ENCODE measurements at regions not wholly inside any gene's neighbourhood (a gene's known extent, or its start where the extent isn't known, plus 50 kb on each side); places are given as distances from the start of the nearest gene placed in this dataset.

- CTCF ChIA-PET = no interaction called here
- H3K4me1 ChIP-seq (ENCODE audit: control insufficient read depth in 1 of 2, insufficient read depth in 2 of 2, low read depth in 1 of 2, low read length in 1 of 2) = peaks cover 0 to 3% of the 10 kb centered on the region in 2 experiments; a peak in 1 of 4 replicates
Observed at GRCh38 chr20:63114006-63114692, 101.8 kb downstream of the YTHDF1 start.

GRCh38 chr20:63112491-63113219 lies 103.3 kb downstream of the YTHDF1 start:
- Histone ChIP-seq H3K9me3 (no peaks in the 10 kb centered on the region; the same call in 1 of the 2 replicates), H4K20me1 (ENCODE audit: insufficient read depth) (no peaks in the 10 kb centered on the region), H2AFZ (ENCODE audit: low read depth) (no peak overlapping the region), H3K79me2 (ENCODE audit: insufficient read depth) (no peaks in the 10 kb centered on the region), H3K4me3 (ENCODE audit: low read depth in 2 of 2, low read length in 1 of 2) (no peak overlapping the region), H3K36me3 (replicated peaks in 1 of 2; ENCODE audit: control insufficient read depth in 1 of 2, insufficient read depth in 2 of 2, low read length in 1 of 2) (no peaks in the 10 kb centered on the region), H3K27me3 (ENCODE audit: insufficient read depth) (peaks cover 17% of the 10 kb centered on the region), H3F3A (replicated peaks; ENCODE audit: insufficient read depth) (peaks cover 3% of the 10 kb centered on the region), H3K4me2 (no peak overlapping the region), H3K9ac (no peak overlapping the region), H3K27ac (ENCODE audit: low read depth in 2 of 2, low read length in 1 of 2) (no peak overlapping the region), H3K9me2 (no peaks in the 10 kb centered on the region), H3K4me1 (ENCODE audit: control insufficient read depth in 1 of 2, insufficient read depth in 2 of 2, low read depth in 1 of 2, low read length in 1 of 2) (no peaks in the 10 kb centered on the region)
- ChIA-PET POLR2A (no interaction called here), CTCF (no interaction called here)
- WGBS (ENCODE audit: low lambda C conversion rate) = 6% methylated on average over 9 of the region's 10 CpGs
- no peak for TF ChIP-seq MAX (IDR thresholded peaks at IDR 0.05; ENCODE audit: low read depth)
- TF ChIP-seq CHD2 (IDR thresholded peaks at IDR 0.05; ENCODE audit: low read length, partially characterized antibody) = no peak
- no peak for TF ChIP-seq MEF2A (IDR thresholded peaks at IDR 0.05; ENCODE audit: borderline replicate concordance, low read depth)
- TF ChIP-seq SMC3 (IDR thresholded peaks at IDR 0.05; ENCODE audit: low read depth, low read length) = no peak
- no peak for TF ChIP-seq GABPA (IDR thresholded peaks at IDR 0.05; ENCODE audit: low read depth)
- TF ChIP-seq USF1 (IDR thresholded peaks at IDR 0.05; ENCODE audit: borderline replicate concordance, low read depth) = no peak
- TF ChIP-seq FOXJ3 (CRISPR knock-in tag; IDR thresholded peaks at IDR 0.05) = no peak
- TF ChIP-seq PBX3 (IDR thresholded peaks at IDR 0.05) = no peak
- TF ChIP-seq SIN3A (IDR thresholded peaks at IDR 0.05; ENCODE audit: borderline replicate concordance, low read depth, low read length) = no peak
- TF ChIP-seq CTCF (IDR thresholded peaks at IDR 0.05) = no peak
- no peak for TF ChIP-seq RAD21 (IDR thresholded peaks at IDR 0.05; ENCODE audit: low read length)
- no peak for TF ChIP-seq FOSL2 (IDR thresholded peaks at IDR 0.05; ENCODE audit: borderline replicate concordance, low read depth)
- TF ChIP-seq GATA2 (CRISPR knock-in tag; IDR thresholded peaks at IDR 0.05) = no peak
- TF ChIP-seq NFIC (IDR thresholded peaks at IDR 0.05; ENCODE audit: borderline replicate concordance) = no peak
- TF ChIP-seq POLR2AphosphoS5 (IDR thresholded peaks at IDR 0.05; ENCODE audit: low read depth, low read length) = no peak
- no peak for TF ChIP-seq RCOR1 (IDR thresholded peaks at IDR 0.05; ENCODE audit: low read length)
- no peak for TF ChIP-seq JUND (IDR thresholded peaks at IDR 0.05)
- TF ChIP-seq NRF1 (IDR thresholded peaks at IDR 0.05; ENCODE audit: low read depth, low read length) = no peak
- no peak for DNase-seq

More at GRCh38 chr20:63114006-63114692, 101.8 kb downstream of the YTHDF1 start:
- POLR2A ChIA-PET = no interaction called here
- Histone ChIP-seq H2AFZ (ENCODE audit: low read depth) (no peak overlapping the region), H3K9me2 (no peaks in the 10 kb centered on the region), H3K9ac (no peak overlapping the region), H3K79me2 (ENCODE audit: insufficient read depth) (no peaks in the 10 kb centered on the region), H4K20me1 (ENCODE audit: insufficient read depth) (no peaks in the 10 kb centered on the region), H3K4me3 (ENCODE audit: low read depth in 2 of 2, low read length in 1 of 2) (no peak overlapping the region), H3F3A (replicated peaks; ENCODE audit: insufficient read depth) (no peaks in the 10 kb centered on the region), H3K27me3 (ENCODE audit: insufficient read depth) (peaks cover 32% of the 10 kb centered on the region), H3K36me3 (replicated peaks in 1 of 2; ENCODE audit: control insufficient read depth in 1 of 2, insufficient read depth in 2 of 2, low read length in 1 of 2) (no peaks in the 10 kb centered on the region), H3K27ac (ENCODE audit: low read depth in 2 of 2, low read length in 1 of 2) (no peak overlapping the region), H3K4me2 (no peak overlapping the region), H3K9me3 (no peaks in the 10 kb centered on the region)
- WGBS (ENCODE audit: low lambda C conversion rate) = 46% methylated on average over 15 of the region's 22 CpGs
- TF ChIP-seq PBX3 (IDR thresholded peaks at IDR 0.05) (no peak), EP300 (IDR thresholded peaks at IDR 0.05; ENCODE audit: borderline replicate concordance in 1 of 2, low read depth in 1 of 2, low read length in 1 of 2) (no peak), SMC3 (IDR thresholded peaks at IDR 0.05; ENCODE audit: low read depth, low read length) (no peak)
- no peak for DNase-seq

Data from SK-N-SH (cell line).